ENCODE measurements at regions not wholly inside any gene's neighbourhood (a gene's known extent, or its start where the extent isn't known, plus 50 kb on each side); places are given as distances from the start of the nearest gene placed in this dataset.

DNA sequence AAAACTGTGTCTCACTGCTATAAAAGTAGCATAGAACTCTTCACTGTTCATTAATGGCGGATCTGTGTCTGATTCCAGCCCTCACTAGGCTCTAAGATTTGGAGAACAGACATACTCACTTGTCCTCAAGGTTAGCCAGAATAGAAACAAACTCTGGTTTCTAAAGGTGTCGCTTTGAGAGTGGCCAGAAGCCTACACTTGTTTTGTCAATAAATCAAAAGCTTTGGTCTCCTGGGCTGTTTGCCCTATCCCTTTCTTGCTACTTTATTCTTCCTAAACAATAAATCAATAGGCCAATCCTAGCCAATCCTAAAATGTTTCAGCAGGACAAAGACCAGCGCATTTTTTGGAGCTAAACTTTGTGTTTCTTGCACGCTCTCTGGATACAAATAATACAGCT is 1064.6 kb upstream of the CHAC2 start (continued):
- TF ChIP-seq, protein P1, sequence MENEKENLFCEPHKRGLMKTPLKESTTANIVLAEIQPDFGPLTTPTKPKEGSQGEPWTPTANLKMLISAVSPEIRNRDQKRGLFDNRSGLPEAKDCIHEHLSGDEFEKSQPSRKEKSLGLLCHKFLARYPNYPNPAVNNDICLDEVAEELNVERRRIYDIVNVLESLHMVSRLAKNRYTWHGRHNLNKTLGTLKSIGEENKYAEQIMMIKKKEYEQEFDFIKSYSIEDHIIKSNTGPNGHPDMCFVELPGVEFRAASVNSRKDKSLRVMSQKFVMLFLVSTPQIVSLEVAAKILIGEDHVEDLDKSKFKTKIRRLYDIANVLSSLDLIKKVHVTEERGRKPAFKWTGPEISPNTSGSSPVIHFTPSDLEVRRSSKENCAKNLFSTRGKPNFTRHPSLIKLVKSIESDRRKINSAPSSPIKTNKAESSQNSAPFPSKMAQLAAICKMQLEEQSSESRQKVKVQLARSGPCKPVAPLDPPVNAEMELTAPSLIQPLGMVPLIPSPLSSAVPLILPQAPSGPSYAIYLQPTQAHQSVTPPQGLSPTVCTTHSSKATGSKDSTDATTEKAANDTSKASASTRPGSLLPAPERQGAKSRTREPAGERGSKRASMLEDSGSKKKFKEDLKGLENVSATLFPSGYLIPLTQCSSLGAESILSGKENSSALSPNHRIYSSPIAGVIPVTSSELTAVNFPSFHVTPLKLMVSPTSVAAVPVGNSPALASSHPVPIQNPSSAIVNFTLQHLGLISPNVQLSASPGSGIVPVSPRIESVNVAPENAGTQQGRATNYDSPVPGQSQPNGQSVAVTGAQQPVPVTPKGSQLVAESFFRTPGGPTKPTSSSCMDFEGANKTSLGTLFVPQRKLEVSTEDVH (IDR thresholded peaks at IDR 0.05; ENCODE audit: low read depth, partially characterized antibody): no peak
- TF ChIP-seq, protein P2, sequence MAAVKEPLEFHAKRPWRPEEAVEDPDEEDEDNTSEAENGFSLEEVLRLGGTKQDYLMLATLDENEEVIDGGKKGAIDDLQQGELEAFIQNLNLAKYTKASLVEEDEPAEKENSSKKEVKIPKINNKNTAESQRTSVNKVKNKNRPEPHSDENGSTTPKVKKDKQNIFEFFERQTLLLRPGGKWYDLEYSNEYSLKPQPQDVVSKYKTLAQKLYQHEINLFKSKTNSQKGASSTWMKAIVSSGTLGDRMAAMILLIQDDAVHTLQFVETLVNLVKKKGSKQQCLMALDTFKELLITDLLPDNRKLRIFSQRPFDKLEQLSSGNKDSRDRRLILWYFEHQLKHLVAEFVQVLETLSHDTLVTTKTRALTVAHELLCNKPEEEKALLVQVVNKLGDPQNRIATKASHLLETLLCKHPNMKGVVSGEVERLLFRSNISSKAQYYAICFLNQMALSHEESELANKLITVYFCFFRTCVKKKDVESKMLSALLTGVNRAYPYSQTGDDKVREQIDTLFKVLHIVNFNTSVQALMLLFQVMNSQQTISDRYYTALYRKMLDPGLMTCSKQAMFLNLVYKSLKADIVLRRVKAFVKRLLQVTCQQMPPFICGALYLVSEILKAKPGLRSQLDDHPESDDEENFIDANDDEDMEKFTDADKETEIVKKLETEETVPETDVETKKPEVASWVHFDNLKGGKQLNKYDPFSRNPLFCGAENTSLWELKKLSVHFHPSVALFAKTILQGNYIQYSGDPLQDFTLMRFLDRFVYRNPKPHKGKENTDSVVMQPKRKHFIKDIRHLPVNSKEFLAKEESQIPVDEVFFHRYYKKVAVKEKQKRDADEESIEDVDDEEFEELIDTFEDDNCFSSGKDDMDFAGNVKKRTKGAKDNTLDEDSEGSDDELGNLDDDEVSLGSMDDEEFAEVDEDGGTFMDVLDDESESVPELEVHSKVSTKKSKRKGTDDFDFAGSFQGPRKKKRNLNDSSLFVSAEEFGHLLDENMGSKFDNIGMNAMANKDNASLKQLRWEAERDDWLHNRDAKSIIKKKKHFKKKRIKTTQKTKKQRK (IDR thresholded peaks at IDR 0.05; ENCODE audit: low read depth, low read length): no peak
- TF ChIP-seq MYB (IDR thresholded peaks at IDR 0.05; ENCODE audit: borderline replicate concordance, low read depth, low read length): no peak
- TF ChIP-seq, protein P3, sequence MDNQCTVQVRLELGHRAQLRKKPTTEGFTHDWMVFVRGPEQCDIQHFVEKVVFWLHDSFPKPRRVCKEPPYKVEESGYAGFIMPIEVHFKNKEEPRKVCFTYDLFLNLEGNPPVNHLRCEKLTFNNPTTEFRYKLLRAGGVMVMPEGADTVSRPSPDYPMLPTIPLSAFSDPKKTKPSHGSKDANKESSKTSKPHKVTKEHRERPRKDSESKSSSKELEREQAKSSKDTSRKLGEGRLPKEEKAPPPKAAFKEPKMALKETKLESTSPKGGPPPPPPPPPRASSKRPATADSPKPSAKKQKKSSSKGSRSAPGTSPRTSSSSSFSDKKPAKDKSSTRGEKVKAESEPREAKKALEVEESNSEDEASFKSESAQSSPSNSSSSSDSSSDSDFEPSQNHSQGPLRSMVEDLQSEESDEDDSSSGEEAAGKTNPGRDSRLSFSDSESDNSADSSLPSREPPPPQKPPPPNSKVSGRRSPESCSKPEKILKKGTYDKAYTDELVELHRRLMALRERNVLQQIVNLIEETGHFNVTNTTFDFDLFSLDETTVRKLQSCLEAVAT (IDR thresholded peaks at IDR 0.05): no peak
- TF ChIP-seq BACH1 (IDR thresholded peaks at IDR 0.05; ENCODE audit: borderline replicate concordance): no peak
- no peak for TF ChIP-seq RELA (IDR thresholded peaks at IDR 0.05; ENCODE audit: borderline replicate concordance, partially characterized antibody)
- TF ChIP-seq KLF5 (IDR thresholded peaks at IDR 0.05; ENCODE audit: partially characterized antibody): no peak
- no peak for TF ChIP-seq TAF1 (IDR thresholded peaks at IDR 0.05; ENCODE audit: borderline replicate concordance, low read depth, low read length)
- TF ChIP-seq KDM1A (IDR thresholded peaks at IDR 0.05; ENCODE audit: borderline replicate concordance): no peak
- TF ChIP-seq PAX8 (IDR thresholded peaks at IDR 0.05): no peak
- TF ChIP-seq STAT1 (conservative IDR thresholded peaks at IDR 0.05): no peak
